Neuronal stem cell (in vitro differentiated cells): ENCODE measurements at regions not wholly inside any gene's neighbourhood (a gene's known extent, or its start where the extent isn't known, plus 50 kb on each side); places are given as distances from the start of the nearest gene placed in this dataset.

Experiments used
- DNase-seq: peaks from one replicate; pipeline ENCODE4 v3.0.0-alpha.2; 2013; ENCODE audit warnings: low spot score
- H2AFZ ChIP-seq: one replicate; pipeline ENCODE4 v1.6.1; 2013; ENCODE audit warnings: mild to moderate bottlenecking, low read length, inconsistent platforms
- H2AK5ac ChIP-seq: 2 replicates; pipeline ENCODE4 v1.6.1; 2013; ENCODE audit warnings: low read depth, mild to moderate bottlenecking, inconsistent platforms, low read length, moderate library complexity, mixed read lengths
- H2BK120ac ChIP-seq: 2 replicates; pipeline ENCODE4 v1.6.1; 2013; ENCODE audit warnings: low read depth, mild to moderate bottlenecking, inconsistent platforms, low read length, moderate library complexity, mixed read lengths
- H2BK12ac ChIP-seq: one replicate; pipeline ENCODE4 v1.6.1; 2013; ENCODE audit warnings: low read length, inconsistent platforms
- H2BK15ac ChIP-seq: 2 replicates; pipeline ENCODE4 v1.6.1; 2013; ENCODE audit warnings: mild to moderate bottlenecking, low read length, inconsistent platforms, mixed read lengths
- H2BK5ac ChIP-seq: one replicate; pipeline ENCODE4 v1.6.1; 2013; ENCODE audit warnings: inconsistent platforms, mild to moderate bottlenecking, low read length, moderate library complexity
- H3K14ac ChIP-seq: one replicate; pipeline ENCODE4 v1.6.1; 2013; ENCODE audit warnings: low read length, inconsistent platforms
- H3K18ac ChIP-seq: 2 replicates; pipeline ENCODE4 v1.6.1; 2013; ENCODE audit warnings: low read length, inconsistent platforms
- H3K23ac ChIP-seq: 2 replicates; pipeline ENCODE4 v1.6.1; 2013; ENCODE audit warnings: low read depth, mild to moderate bottlenecking, mixed read lengths, low read length, inconsistent platforms; ENCODE audit not compliant: poor library complexity
- H3K27ac ChIP-seq: replicated peaks from 3 replicates; pipeline ENCODE4 v1.5.1; 2013; ENCODE audit warnings: low read length, inconsistent platforms
- H3K27me3 ChIP-seq, 3 experiments: 2 replicates each; pipeline ENCODE4 v1.6.1; 2013; ENCODE audit warnings: low read length in 3 of 3, mild to moderate bottlenecking in 2 of 3, inconsistent platforms in 1 of 3, low read depth in 1 of 3, mixed read lengths in 1 of 3, moderate library complexity in 1 of 3; ENCODE audit not compliant: control insufficient read depth in 3 of 3, insufficient read depth in 3 of 3
- H3K36me3 ChIP-seq, 2 donors: replicated peaks in 1 of 2; 2 replicates each; pipeline ENCODE4 v1.6.1; 2013; ENCODE audit warnings: low read length in 2 of 2; ENCODE audit not compliant: control insufficient read depth in 2 of 2, insufficient read depth in 2 of 2
- H3K4ac ChIP-seq: 2 replicates; pipeline ENCODE4 v1.6.1; 2013; ENCODE audit warnings: inconsistent platforms, mild to moderate bottlenecking, low read length, moderate library complexity
- H3K4me1 ChIP-seq, 2 donors: 1 replicate in 1 of 2; 2 replicates in 1 of 2; pipeline ENCODE4 v1.6.1; 2013; ENCODE audit warnings: low read length in 2 of 2, low read depth in 1 of 2; ENCODE audit not compliant: control insufficient read depth in 2 of 2, insufficient read depth in 1 of 2
- H3K4me2 ChIP-seq: one replicate; pipeline ENCODE4 v1.6.1; 2013; ENCODE audit warnings: mild to moderate bottlenecking, low read length, inconsistent platforms; ENCODE audit not compliant: insufficient read depth, poor library complexity, severe bottlenecking
- H3K4me3 ChIP-seq, 2 donors: 2 replicates each; pipeline ENCODE4 v1.5.1; 2013; ENCODE audit warnings: low read length in 2 of 2, mild to moderate bottlenecking in 2 of 2, inconsistent platforms in 1 of 2, moderate library complexity in 1 of 2
- H3K79me1 ChIP-seq: one replicate; pipeline ENCODE4 v1.6.1; 2013; ENCODE audit warnings: low read depth, mild to moderate bottlenecking, inconsistent platforms, low read length, moderate library complexity
- H3K9ac ChIP-seq: one replicate; pipeline ENCODE4 v1.6.1; 2013; ENCODE audit warnings: mild to moderate bottlenecking, low read depth, low read length, inconsistent platforms; ENCODE audit not compliant: poor library complexity
- H3K9me3 ChIP-seq, 2 donors: replicated peaks in 1 of 2; 2 replicates each; pipeline versions ENCODE3 to v1.6.1; 2013; ENCODE audit warnings: low read length in 2 of 2, mild to moderate bottlenecking in 2 of 2, inconsistent platforms in 1 of 2, low read depth in 1 of 2, mixed read lengths in 1 of 2, moderate library complexity in 1 of 2; ENCODE audit not compliant: control insufficient read depth in 2 of 2, insufficient read depth in 1 of 2
- H4K8ac ChIP-seq: one replicate; pipeline ENCODE4 v1.6.1; 2013; ENCODE audit warnings: low read depth, mild to moderate bottlenecking, inconsistent platforms, low read length, moderate library complexity
- H4K91ac ChIP-seq: one replicate; pipeline ENCODE4 v1.6.1; 2013; ENCODE audit warnings: low read length, low read depth, mild to moderate bottlenecking, inconsistent platforms; ENCODE audit not compliant: poor library complexity
- WGBS, 2 donors: extraction: QIAGEN DNeasy Blood & Tissue Kit; methylation state at CpG; one replicate each; pipeline ENCODE4 v1.1.7; 2013; ENCODE audit warnings: missing lambda C conversion rate in 2 of 2, mixed read lengths in 1 of 2; ENCODE audit not compliant: insufficient read length in 2 of 2, insufficient replicate concordance in 1 of 2; ENCODE audit errors: extremely low coverage in 2 of 2; 5-methylcytosine and 5-hydroxymethylcytosine counted together

DNA sequence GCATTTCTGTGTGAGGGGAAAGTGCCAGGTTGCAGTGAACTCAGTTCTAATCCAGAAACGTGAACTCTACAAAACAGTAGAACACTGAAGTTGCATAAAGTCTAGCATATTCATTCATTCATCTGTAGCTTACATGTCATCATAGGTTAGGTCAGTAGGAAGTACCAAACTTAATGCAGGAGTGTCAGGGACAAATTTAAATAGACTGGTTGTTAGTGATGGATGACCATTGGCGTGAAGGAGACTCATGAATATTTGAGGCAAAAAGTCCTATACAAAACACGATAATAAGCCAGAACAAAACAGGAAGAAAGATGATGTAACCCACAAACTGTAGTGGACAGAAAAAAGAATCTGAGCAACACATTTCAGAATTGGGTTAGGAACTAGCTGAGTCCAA, 592.8 kb upstream of the PCDH10 start:
- Histone ChIP-seq H2BK120ac (no peak overlapping the region), H3K27me3 (no peaks in the 10 kb centered on the region), H3K4me1 (no peaks in the 10 kb centered on the region), H3K79me1 (no peaks in the 10 kb centered on the region), H3K9me3 (no peaks in the 10 kb centered on the region), H3K4ac (no peak overlapping the region), H3K4me3 (no peak overlapping the region), H3K14ac (no peak overlapping the region), H3K23ac (no peak overlapping the region), H2BK15ac (no peak overlapping the region), H3K36me3 (no peaks in the 10 kb centered on the region), H4K8ac (no peak overlapping the region), H2BK12ac (no peak overlapping the region), H2AK5ac (no peak overlapping the region), H3K27ac (no peak overlapping the region), H3K9ac (no peak overlapping the region), H2AFZ (no peak overlapping the region), H2BK5ac (no peak overlapping the region), H4K91ac (no peak overlapping the region), H3K4me2 (no peak overlapping the region), H3K18ac (no peak overlapping the region)
- no peak for DNase-seq
- no CpG with 5 or more reads among the region's 3 CpGs for WGBS, 2 donors

DNA sequence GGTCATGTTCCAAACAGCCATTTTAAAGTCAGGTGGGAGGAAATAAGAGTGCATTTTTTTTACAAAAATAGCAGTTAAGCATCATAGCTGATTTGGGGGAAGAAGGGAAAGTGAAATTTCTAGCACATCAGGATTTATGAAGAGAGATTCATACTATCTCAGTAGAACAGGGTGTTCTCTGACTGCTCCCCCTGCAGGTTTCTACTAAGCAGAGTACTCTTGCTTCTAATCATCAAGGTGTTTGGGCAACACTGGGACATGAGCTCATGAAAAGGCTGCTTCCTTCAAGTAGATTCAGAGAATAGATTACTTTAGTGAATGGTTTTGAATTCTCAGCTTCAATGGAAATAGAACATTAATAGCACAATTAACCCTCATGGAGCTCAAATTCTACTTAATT, 591.4 kb upstream of the PCDH10 start:
- H3K4me1 ChIP-seq, result no peaks in the 10 kb centered on the region
- no peak overlapping the region for H3K4ac ChIP-seq
- DNase-seq, result no peak
- no peak overlapping the region for H2BK120ac ChIP-seq
- no peaks in the 10 kb centered on the region for H3K27me3 ChIP-seq
- no peak overlapping the region for H3K23ac ChIP-seq
- H2AFZ ChIP-seq, result no peak overlapping the region
- no peak overlapping the region for H2BK15ac ChIP-seq
- no peak overlapping the region for H2AK5ac ChIP-seq
- H4K91ac ChIP-seq, result no peak overlapping the region
- H3K18ac ChIP-seq, result no peak overlapping the region
- no peak overlapping the region for H3K4me2 ChIP-seq
- no peaks in the 10 kb centered on the region for H3K36me3 ChIP-seq
- H3K9ac ChIP-seq, result no peak overlapping the region
- H2BK5ac ChIP-seq, result no peak overlapping the region
- H4K8ac ChIP-seq, result no peak overlapping the region
- no peak overlapping the region for H3K4me3 ChIP-seq
- no peak overlapping the region for H2BK12ac ChIP-seq
- H3K27ac ChIP-seq, result no peak overlapping the region
- no peak overlapping the region for H3K14ac ChIP-seq
- H3K79me1 ChIP-seq, result no peaks in the 10 kb centered on the region
- H3K9me3 ChIP-seq, result no peaks in the 10 kb centered on the region

- Histone ChIP-seq H3K23ac (no peak overlapping the region), H3K27ac (no peak overlapping the region), H3K9me3 (no peaks in the 10 kb centered on the region), H2BK120ac (no peak overlapping the region), H4K8ac (no peak overlapping the region), H3K79me1 (no peaks in the 10 kb centered on the region), H3K9ac (no peak overlapping the region), H3K4me2 (no peak overlapping the region), H3K27me3 (no peaks in the 10 kb centered on the region), H3K4me3 (no peak overlapping the region), H3K14ac (no peak overlapping the region), H2BK12ac (no peak overlapping the region), H3K18ac (no peak overlapping the region), H2BK15ac (no peak overlapping the region), H3K4ac (no peak overlapping the region), H3K4me1 (no peaks in the 10 kb centered on the region), H2AFZ (no peak overlapping the region), H3K36me3 (no peaks in the 10 kb centered on the region), H4K91ac (no peak overlapping the region), H2BK5ac (no peak overlapping the region), H2AK5ac (no peak overlapping the region)
- no peak for DNase-seq
- no CpG with 5 or more reads among the region's 1 CpG for WGBS, 2 donors
Measured at GRCh38 chr4:132564920-132565319, 584.2 kb upstream of the PCDH10 start.

- no peak overlapping the region for H3K4ac ChIP-seq
- no peak overlapping the region for H2BK5ac ChIP-seq
- H3K4me1 ChIP-seq, result no peaks in the 10 kb centered on the region
- no peak overlapping the region for H3K4me2 ChIP-seq
- H3K4me3 ChIP-seq, result no peak overlapping the region
- H3K18ac ChIP-seq, result peak overlapping the region; percentile 38
- H4K8ac ChIP-seq, result no peak overlapping the region
- H3K14ac ChIP-seq, result no peak overlapping the region
- WGBS, 2 donors, result no CpG with 5 or more reads among the region's 2 CpGs
- no peaks in the 10 kb centered on the region for H3K9me3 ChIP-seq
- H3K79me1 ChIP-seq, result no peaks in the 10 kb centered on the region
- H2BK120ac ChIP-seq, result no peak overlapping the region
- no peak overlapping the region for H2AFZ ChIP-seq
- H2BK12ac ChIP-seq, result no peak overlapping the region
- H4K91ac ChIP-seq, result no peak overlapping the region
- no peak overlapping the region for H3K9ac ChIP-seq
- H3K23ac ChIP-seq, result no peak overlapping the region
- H2AK5ac ChIP-seq, result no peak overlapping the region
- H3K36me3 ChIP-seq, result no peaks in the 10 kb centered on the region
- H2BK15ac ChIP-seq, result no peak overlapping the region
- no peaks in the 10 kb centered on the region for H3K27me3 ChIP-seq
- H3K27ac ChIP-seq, result no peak overlapping the region
- DNase-seq, result no peak
Measured at GRCh38 chr4:132565542-132565941, 583.6 kb upstream of the PCDH10 start.
